ENCODE measurements at regions not wholly inside any gene's neighbourhood (a gene's known extent, or its start where the extent isn't known, plus 50 kb on each side); places are given as distances from the start of the nearest gene placed in this dataset.
"Not testable (repeated sequence)": the region's sequence is repeated elsewhere in the genome, so short reads cannot be mapped to it uniquely, and the experiment has no call there.

- H3K4me1 Mint-ChIP-seq (ENCODE audit: low read depth); DNase-seq; H3K36me3 Mint-ChIP-seq (ENCODE audit: insufficient read depth); H3K4me3 Mint-ChIP-seq; ATAC-seq; H3K9me3 Mint-ChIP-seq: not testable (repeated sequence)
- H3K27me3 Mint-ChIP-seq (ENCODE audit: low read depth), result peaks cover 14% of the 10 kb centered on the region
Measured at GRCh38 chr20:17891131-17891530, 77.5 kb downstream of the SNX5 start.

- no peak overlapping the region for H3K4me3 Mint-ChIP-seq
- H3K36me3 Mint-ChIP-seq (ENCODE audit: insufficient read depth), result no peaks in the 10 kb centered on the region
- DNase-seq, result no peak
- no peak for ATAC-seq
- H3K4me1 Mint-ChIP-seq (ENCODE audit: low read depth), result peaks cover under 1% of the 10 kb centered on the region
- peaks cover 9% of the 10 kb centered on the region for H3K9me3 Mint-ChIP-seq
- peaks cover 8% of the 10 kb centered on the region for H3K27me3 Mint-ChIP-seq (ENCODE audit: low read depth)
Measured at GRCh38 chr20:17890330-17890729, 78.3 kb downstream of the SNX5 start.

DNA sequence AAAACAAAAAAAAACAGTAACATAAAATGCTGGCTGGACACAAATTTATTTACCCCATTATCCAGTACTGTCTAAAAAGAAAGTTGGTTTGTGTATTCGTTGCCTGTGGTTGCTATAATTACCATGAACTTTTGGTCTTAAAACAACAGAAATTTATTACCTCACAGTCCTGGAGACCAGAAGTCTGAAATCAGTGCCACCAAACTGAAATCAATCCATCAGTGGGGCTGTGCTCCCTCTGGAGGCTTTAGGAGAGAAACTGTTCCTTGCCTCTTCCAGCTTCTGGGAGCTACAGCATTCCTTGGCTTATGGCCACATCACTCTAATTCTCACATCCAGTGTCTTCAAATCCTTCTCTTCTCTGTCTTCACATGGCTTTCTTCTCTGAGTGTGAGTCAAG, 79.4 kb downstream of the SNX5 start:
- Mint-ChIP-seq H3K27me3 (ENCODE audit: low read depth) (peaks cover 13% of the 10 kb centered on the region), H3K4me3 (no peak overlapping the region), H3K36me3 (ENCODE audit: insufficient read depth) (no peaks in the 10 kb centered on the region), H3K9me3 (peaks cover 9% of the 10 kb centered on the region), H3K4me1 (ENCODE audit: low read depth) (no peaks in the 10 kb centered on the region)
- ATAC-seq (no peak), DNase-seq (no peak)

DNA sequence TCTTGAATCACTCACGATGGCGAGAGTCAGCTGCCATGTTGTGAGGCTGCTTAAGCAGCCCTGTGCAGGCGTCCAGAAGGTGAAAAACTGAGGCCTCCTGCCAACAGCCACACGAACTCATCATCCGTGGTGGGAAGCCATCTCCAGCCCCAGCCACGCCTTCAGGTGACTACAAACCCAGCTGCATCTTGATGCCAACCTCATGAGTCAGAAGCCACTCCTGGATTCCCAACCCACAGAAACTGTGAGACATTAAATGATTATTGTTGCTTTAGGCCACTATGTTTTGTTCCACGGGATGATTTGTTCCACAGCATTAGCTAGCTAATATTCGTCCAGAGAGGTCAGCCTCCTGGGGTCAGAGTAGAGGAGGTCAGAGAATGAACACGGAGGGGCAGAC, 80.5 kb downstream of the SNX5 start:
- no peak for DNase-seq
- Mint-ChIP-seq H3K4me1 (ENCODE audit: low read depth) (no peaks in the 10 kb centered on the region), H3K36me3 (ENCODE audit: insufficient read depth) (no peaks in the 10 kb centered on the region), H3K9me3 (peaks cover 9% of the 10 kb centered on the region), H3K4me3 (no peak overlapping the region), H3K27me3 (ENCODE audit: low read depth) (peaks cover 15% of the 10 kb centered on the region)
- no peak for ATAC-seq

DNA sequence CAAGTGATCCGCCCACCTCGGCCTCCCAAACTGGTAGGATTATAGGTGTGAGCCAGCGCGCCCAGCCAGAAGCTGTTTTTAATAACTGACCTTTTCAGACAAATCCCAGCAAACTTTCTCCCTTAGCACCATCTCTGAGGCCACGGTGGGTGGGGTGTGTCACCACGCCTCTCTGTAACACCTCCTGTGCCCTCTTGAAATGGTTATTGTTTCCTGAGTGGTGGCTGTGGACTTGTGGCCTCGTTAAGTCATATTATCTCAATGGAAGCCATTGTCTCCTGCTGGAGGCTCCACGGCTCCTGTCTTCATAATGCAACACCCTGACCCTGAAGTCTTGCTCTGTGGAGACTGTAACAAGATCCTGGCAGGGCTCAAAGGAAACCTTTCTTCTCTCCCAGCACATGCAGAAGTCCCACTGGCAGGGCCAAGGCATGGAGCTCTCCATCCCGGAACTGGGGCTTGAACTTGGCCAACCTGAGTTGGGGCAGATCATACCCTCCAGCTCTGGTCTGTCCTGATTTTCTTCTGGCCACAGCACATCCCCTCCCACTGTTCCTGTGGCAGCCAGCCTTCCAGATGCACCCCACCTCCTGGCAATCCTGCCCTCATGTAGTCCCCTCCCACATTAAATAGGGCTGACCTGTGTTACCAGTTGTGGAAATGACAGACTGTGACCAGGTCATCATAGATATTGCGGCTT, 81.1 kb downstream of the SNX5 start:
- Mint-ChIP-seq H3K9me3 (peaks cover 9% of the 10 kb centered on the region), H3K36me3 (ENCODE audit: insufficient read depth) (no peaks in the 10 kb centered on the region), H3K4me3 (no peak overlapping the region), H3K27me3 (ENCODE audit: low read depth) (peaks cover 15% of the 10 kb centered on the region), H3K4me1 (ENCODE audit: low read depth) (no peaks in the 10 kb centered on the region)
- ATAC-seq (no peak), DNase-seq (no peak)

GRCh38 chr20:17885544-17885943, 83.0 kb downstream of the SNX5 start:
- H3K4me1 Mint-ChIP-seq (ENCODE audit: low read depth), result no peaks in the 10 kb centered on the region
- H3K27me3 Mint-ChIP-seq (ENCODE audit: low read depth), result peaks cover 14% of the 10 kb centered on the region
- peaks cover 9% of the 10 kb centered on the region for H3K9me3 Mint-ChIP-seq
- DNase-seq (no peak), ATAC-seq (no peak)
- no peak overlapping the region for H3K4me3 Mint-ChIP-seq
- no peaks in the 10 kb centered on the region for H3K36me3 Mint-ChIP-seq (ENCODE audit: insufficient read depth)

DNA sequence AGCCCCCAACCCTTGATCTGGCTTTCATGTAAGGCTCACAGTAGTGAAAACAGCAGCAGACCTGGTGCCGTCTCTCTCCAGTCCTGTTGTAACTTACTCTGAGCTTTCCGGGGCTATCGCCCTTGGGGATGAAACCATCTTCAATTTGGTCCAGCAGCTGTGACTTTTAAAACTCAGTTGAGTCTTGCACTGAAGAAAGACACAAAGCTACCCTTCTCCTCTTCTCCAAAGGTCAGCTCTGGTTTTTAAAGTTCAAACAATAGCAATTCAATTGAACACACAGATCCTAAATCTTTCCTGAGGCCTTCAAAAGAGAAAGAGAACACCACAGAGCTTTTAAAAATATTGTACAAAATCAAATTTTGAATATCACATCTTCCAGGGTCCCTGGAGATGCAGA, 83.5 kb downstream of the SNX5 start:
- Mint-ChIP-seq H3K4me3 (no peak overlapping the region), H3K4me1 (ENCODE audit: low read depth) (no peaks in the 10 kb centered on the region), H3K27me3 (ENCODE audit: low read depth) (peaks cover 14% of the 10 kb centered on the region), H3K9me3 (peaks cover 5% of the 10 kb centered on the region), H3K36me3 (ENCODE audit: insufficient read depth) (no peaks in the 10 kb centered on the region)
- DNase-seq (no peak), ATAC-seq (no peak)

DNA sequence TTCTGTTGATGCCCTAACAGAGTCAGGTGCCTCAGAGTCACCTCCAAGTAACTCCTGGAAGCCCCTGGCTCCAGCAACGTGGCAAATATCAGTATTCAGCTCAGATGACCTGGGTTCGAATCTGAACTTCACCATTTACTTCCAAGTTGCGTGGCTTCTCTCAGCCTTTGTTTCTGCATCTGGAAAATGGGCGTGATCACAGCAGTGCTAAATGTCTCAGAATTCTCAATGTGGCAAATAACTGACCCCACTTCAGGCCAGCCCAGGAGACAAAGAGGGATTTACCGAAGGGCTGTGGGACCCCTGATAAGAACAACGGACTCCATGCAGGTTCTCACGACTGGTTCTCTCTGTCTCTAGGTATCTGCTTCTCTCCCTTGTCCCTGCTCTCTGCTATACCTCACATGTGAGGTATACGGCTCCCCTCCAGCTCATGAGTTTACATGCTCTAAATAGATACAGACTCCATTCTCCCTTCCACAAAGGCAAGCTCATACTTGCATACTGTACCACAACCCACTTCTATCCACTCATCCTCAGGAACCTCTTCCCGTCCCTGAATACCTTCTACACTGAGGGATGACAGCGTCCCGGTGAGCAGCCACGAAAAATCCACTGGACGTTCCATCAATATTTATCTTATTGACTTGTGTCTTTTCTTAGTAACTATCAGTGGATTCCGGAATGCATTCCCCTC, 84.1 kb downstream of the SNX5 start:
- peaks cover 14% of the 10 kb centered on the region for H3K27me3 Mint-ChIP-seq (ENCODE audit: low read depth)
- ATAC-seq, result no peak
- H3K9me3 Mint-ChIP-seq, result peaks cover 2% of the 10 kb centered on the region
- no peak overlapping the region for H3K4me3 Mint-ChIP-seq
- no peaks in the 10 kb centered on the region for H3K4me1 Mint-ChIP-seq (ENCODE audit: low read depth)
- DNase-seq, result no peak
- no peaks in the 10 kb centered on the region for H3K36me3 Mint-ChIP-seq (ENCODE audit: insufficient read depth)

GRCh38 chr20:17883592-17884306, 84.8 kb downstream of the SNX5 start:
- Mint-ChIP-seq H3K27me3 (ENCODE audit: low read depth) (peaks cover 14% of the 10 kb centered on the region), H3K36me3 (ENCODE audit: insufficient read depth) (no peaks in the 10 kb centered on the region), H3K4me1 (ENCODE audit: low read depth) (peaks cover 5% of the 10 kb centered on the region), H3K9me3 (no peaks in the 10 kb centered on the region), H3K4me3 (no peak overlapping the region)
- ATAC-seq (no peak), DNase-seq (no peak)

DNA sequence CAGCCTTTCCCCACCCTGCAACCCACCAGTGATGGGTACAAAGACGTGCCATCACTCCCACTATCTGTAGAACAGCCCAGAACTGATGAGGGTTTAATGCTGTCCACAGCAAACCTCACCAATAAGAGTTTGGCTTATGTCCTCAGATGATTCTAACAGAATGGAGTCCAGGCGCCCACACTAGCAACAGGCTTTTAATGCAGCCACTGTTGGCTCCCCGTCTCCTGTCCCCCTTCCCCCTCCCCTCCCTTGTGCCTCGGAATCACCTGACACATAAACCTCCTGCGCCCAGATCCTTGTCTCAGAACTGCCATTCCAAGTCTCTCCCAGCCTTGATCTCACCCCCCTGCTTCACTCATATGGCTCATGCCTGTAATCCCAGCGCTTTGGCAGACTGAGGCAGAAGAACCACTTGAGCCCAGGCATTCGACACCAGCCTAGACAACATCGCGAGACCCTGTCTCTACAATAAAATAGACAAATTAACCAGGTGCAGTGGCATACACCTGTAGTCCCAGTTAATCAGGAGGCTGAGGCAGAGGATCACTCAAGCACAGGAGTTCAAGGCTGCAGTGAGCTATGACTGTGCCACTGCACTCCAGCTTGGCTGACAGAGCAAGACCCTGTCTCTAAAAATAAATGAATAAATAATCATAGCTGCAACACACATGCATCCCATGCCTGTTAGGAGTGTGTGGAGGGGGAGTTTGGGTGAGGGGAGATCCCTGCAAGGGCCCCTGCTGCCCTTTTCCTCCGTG, 85.6 kb downstream of the SNX5 start:
- Mint-ChIP-seq H3K4me1 (ENCODE audit: low read depth) (peaks cover 12% of the 10 kb centered on the region), H3K9me3 (no peaks in the 10 kb centered on the region)
- DNase-seq, result no peak

GRCh38 chr20:17882065-17882833, 86.3 kb downstream of the SNX5 start:
- Mint-ChIP-seq H3K4me1 (ENCODE audit: low read depth) (peaks cover 13% of the 10 kb centered on the region), H3K4me3 (no peak overlapping the region)
- ATAC-seq, result no peak

More for the DNA sequence above, 85.6 kb downstream of the SNX5 start:
- no peak for ATAC-seq
- Mint-ChIP-seq H3K4me3 (no peak overlapping the region), H3K27me3 (ENCODE audit: low read depth) (peaks cover 14% of the 10 kb centered on the region), H3K36me3 (ENCODE audit: insufficient read depth) (no peaks in the 10 kb centered on the region)

DNA sequence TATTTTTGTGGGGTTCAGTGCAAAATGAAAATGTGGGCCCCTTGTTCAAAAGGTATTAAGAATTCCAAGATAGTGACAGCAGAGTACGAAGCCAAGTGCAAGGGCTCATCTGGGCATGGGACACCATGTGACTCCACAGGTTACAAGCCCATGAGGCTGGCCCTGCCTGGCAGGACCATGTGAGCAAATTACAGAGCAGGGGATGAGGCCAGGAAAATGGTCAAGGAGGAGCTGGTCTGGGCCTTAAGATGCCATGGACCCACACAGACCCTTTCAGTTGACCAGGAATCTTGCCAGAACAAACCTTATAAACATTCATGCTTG, 86.9 kb downstream of the SNX5 start:
- Mint-ChIP-seq H3K9me3 (no peaks in the 10 kb centered on the region), H3K4me3 (no peak overlapping the region), H3K27me3 (ENCODE audit: low read depth) (peaks cover 14% of the 10 kb centered on the region), H3K36me3 (ENCODE audit: insufficient read depth) (no peaks in the 10 kb centered on the region), H3K4me1 (ENCODE audit: low read depth) (peaks cover 13% of the 10 kb centered on the region)
- DNase-seq (no peak), ATAC-seq (no peak)

More at GRCh38 chr20:17882065-17882833, 86.3 kb downstream of the SNX5 start:
- H3K9me3 Mint-ChIP-seq, result no peaks in the 10 kb centered on the region
- no peak for DNase-seq
- H3K27me3 Mint-ChIP-seq (ENCODE audit: low read depth), result peaks cover 14% of the 10 kb centered on the region
- no peaks in the 10 kb centered on the region for H3K36me3 Mint-ChIP-seq (ENCODE audit: insufficient read depth)

DNA sequence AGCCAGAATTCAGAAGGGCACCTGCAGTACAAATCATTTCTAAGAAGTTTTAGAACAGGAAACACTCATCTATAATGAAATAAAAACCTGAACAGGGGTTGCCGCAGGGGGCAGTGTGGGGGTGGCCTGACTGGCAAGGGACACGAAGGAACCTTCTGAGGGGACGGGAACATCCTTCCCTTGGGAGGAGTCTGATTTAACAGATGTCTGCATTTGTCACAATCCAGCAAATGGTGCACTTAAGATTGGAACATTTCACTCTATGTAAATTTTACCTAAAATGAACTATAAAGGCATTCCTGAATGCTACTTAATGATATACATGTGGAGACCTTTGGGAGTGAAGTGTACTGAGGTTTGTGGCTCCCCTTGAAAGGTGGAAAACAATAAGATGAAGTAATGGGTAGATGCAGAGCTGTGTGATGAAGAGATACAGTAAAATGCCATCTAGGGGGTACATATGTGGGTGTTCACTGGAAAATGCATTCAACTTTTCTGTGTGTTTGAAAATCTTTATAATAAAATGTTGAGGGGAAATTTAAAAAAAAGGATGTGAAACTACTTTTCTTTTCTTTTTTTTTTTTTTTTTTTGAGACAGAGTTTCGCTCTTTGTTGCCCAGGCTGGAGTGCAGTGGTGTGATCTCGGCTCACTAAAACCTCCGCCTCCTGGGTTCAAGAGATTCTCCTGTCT, 89.5 kb downstream of the SNX5 start:
- H3K4me3 Mint-ChIP-seq, result no peak overlapping the region
- H3K36me3 Mint-ChIP-seq (ENCODE audit: insufficient read depth), result no peaks in the 10 kb centered on the region
- peaks cover 13% of the 10 kb centered on the region for H3K4me1 Mint-ChIP-seq (ENCODE audit: low read depth)
- H3K9me3 Mint-ChIP-seq, result no peaks in the 10 kb centered on the region
- peaks cover 11% of the 10 kb centered on the region for H3K27me3 Mint-ChIP-seq (ENCODE audit: low read depth)
- no peak for ATAC-seq
- DNase-seq, result no peak

All from activated T-cell treated with anti-CD3 and anti-CD28 coated beads, Interleukin-2, amount 50 U/mL, for 4 hours (primary cell).